ENCODE measurements at regions not wholly inside any gene's neighbourhood (a gene's known extent, or its start where the extent isn't known, plus 50 kb on each side); places are given as distances from the start of the nearest gene placed in this dataset.

DNA sequence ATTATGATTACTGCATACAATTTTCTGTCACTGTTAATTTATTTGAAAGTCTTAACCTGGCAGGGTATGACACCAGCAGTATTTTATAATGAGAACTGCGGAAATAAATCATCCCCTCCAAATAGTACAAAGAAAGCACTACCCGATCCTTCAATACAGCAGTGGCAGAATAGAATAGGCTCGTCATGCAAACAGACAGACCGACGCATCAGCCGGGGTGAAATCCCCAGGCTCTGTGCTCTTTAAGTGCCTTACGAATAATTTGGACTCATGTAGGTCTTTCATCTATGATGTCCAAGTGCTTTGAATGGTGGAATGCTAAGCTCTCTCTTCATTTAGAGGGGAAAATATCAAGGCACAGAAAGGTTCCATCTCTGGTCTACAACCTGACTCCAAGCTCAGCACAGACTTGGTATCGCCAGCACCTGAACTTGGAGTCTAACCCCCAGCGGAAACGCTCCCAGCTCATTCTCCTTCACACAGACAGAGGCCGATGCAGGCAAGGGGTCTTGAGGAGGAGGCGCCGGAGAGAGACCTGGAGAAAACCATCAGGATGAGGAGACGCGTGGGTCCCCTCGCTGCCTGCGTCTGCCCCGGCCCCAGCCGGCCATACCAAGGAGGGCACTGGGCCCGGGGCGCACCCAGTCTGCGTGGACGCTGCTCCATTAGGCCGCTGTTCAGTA lies 568.1 kb upstream of the MKI67 start:
- Histone ChIP-seq H3K79me2 (ENCODE audit: insufficient read depth, low read length) (no peaks in the 10 kb centered on the region), H2AFZ (ENCODE audit: low read length) (no peak overlapping the region), H3K9me3 (ENCODE audit: low read length) (no peaks in the 10 kb centered on the region), H3K27ac (ENCODE audit: extremely low read length, insufficient read depth, low read length) (no peak overlapping the region), H3K4me3 (replicated peaks in 1 of 3; ENCODE audit: insufficient read depth in 1 of 3, low read depth in 2 of 3, low read length in 3 of 3) (no peak overlapping the region), H3K4me2 (ENCODE audit: low read depth, low read length) (no peak overlapping the region), H4K20me1 (ENCODE audit: insufficient read depth, low read length) (no peaks in the 10 kb centered on the region), H3K27me3 (ENCODE audit: control insufficient read depth in 1 of 2, insufficient read depth in 2 of 2, low read length in 2 of 2) (peaks cover 0 to 41% of the 10 kb centered on the region in 2 experiments; a peak in 3 of 5 replicates), H3K36me3 (replicated peaks in 1 of 2; ENCODE audit: control insufficient read depth in 1 of 2, insufficient read depth in 2 of 2, low read length in 2 of 2) (no peaks in the 10 kb centered on the region), H3K9ac (ENCODE audit: insufficient read depth, low read depth, low read length) (no peak overlapping the region), H3K4me1 (ENCODE audit: insufficient read depth, low read length) (no peaks in the 10 kb centered on the region)
- no peak for FAIRE-seq
- 49% methylated on average over 24 of the region's 24 CpGs for WGBS (ENCODE audit: low lambda C conversion rate)
- no peak for DNase-seq (ENCODE audit: low spot score)
- ChIA-PET CTCF (ENCODE audit: low intra/inter-chr PET ratio, low total read pairs) (no interaction called here), POLR2A (no interaction called here)
- ATAC-seq = no peak
- no TSS peak for BruUV-seq (replicated peaks)
- TF ChIP-seq, protein P1, sequence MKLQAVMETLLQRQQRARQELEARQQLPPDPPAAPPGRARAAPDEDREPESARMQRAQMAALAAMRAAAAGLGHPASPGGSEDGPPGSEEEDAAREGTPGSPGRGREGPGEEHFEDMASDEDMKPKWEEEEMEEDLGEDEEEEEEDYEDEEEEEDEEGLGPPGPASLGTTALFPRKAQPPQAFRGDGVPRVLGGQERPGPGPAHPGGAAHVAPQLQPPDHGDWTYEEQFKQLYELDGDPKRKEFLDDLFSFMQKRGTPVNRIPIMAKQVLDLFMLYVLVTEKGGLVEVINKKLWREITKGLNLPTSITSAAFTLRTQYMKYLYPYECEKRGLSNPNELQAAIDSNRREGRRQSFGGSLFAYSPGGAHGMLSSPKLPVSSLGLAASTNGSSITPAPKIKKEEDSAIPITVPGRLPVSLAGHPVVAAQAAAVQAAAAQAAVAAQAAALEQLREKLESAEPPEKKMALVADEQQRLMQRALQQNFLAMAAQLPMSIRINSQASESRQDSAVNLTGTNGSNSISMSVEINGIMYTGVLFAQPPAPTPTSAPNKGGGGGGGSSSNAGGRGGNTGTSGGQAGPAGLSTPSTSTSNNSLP (IDR thresholded peaks at IDR 0.05; ENCODE audit: low read depth, low read length) = no peak
- TF ChIP-seq, protein P2, sequence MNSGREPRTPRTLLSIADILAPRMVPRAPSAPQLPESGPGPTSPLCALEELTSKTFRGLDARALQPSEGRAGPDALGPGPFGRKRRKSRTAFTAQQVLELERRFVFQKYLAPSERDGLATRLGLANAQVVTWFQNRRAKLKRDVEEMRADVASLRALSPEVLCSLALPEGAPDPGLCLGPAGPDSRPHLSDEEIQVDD (CRISPR knock-in tag; IDR thresholded peaks at IDR 0.05; ENCODE audit: borderline replicate concordance) = no peak
- no peak for TF ChIP-seq ZC3H4 (CRISPR knock-in tag; IDR thresholded peaks at IDR 0.05; ENCODE audit: borderline replicate concordance)
- TF ChIP-seq ZNF550 (CRISPR knock-in tag; IDR thresholded peaks at IDR 0.05; ENCODE audit: borderline replicate concordance) = no peak
- no peak for TF ChIP-seq KDM5B (CRISPR knock-in tag; IDR thresholded peaks at IDR 0.05; ENCODE audit: borderline replicate concordance)
- TF ChIP-seq, protein P3, sequence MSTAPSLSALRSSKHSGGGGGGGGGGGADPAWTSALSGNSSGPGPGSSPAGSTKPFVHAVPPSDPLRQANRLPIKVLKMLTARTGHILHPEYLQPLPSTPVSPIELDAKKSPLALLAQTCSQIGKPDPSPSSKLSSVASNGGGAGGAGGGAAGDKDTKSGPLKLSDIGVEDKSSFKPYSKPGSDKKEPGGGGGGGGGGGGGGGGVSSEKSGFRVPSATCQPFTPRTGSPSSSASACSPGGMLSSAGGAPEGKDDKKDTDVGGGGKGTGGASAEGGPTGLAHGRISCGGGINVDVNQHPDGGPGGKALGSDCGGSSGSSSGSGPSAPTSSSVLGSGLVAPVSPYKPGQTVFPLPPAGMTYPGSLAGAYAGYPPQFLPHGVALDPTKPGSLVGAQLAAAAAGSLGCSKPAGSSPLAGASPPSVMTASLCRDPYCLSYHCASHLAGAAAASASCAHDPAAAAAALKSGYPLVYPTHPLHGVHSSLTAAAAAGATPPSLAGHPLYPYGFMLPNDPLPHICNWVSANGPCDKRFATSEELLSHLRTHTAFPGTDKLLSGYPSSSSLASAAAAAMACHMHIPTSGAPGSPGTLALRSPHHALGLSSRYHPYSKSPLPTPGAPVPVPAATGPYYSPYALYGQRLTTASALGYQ (CRISPR knock-in tag; IDR thresholded peaks at IDR 0.05) = no peak
- no peak for TF ChIP-seq NONO (IDR thresholded peaks at IDR 0.05)
- no peak for TF ChIP-seq NONO (CRISPR knock-in tag; conservative IDR thresholded peaks at IDR 0.05)
- no peak for TF ChIP-seq GTF2F1 (IDR thresholded peaks at IDR 0.05; ENCODE audit: low read length)
- no peak for TF ChIP-seq SAFB2 (CRISPR knock-in tag; IDR thresholded peaks at IDR 0.05; ENCODE audit: borderline replicate concordance, low read depth)
- no peak for TF ChIP-seq ZNF775 (CRISPR knock-in tag; IDR thresholded peaks at IDR 0.05; ENCODE audit: borderline replicate concordance)
- TF ChIP-seq SP1 (IDR thresholded peaks at IDR 0.05) = no peak
- no peak for TF ChIP-seq SP1 (CRISPR knock-in tag; IDR thresholded peaks at IDR 0.05)
- no peak for TF ChIP-seq SRSF9 (IDR thresholded peaks at IDR 0.05; ENCODE audit: borderline replicate concordance, insufficient read depth, low read depth, low read length, poor library complexity, severe bottlenecking)
- no peak for TF ChIP-seq ZNF589 (CRISPR knock-in tag; conservative IDR thresholded peaks at IDR 0.05)
- in situ Hi-C loops (cut with HindIII; ENCODE audit: extremely low pct_ligation_motif_present, low pct_unique_long_range_greater_than_20kb) (no loop called here), intact Hi-C loops (cut with micrococcal nuclease; ENCODE audit: unreplicated experiment) (no loop called here)

Data from HepG2 (cell line).